H1 (cell line): ENCODE measurements at regions not wholly inside any gene's neighbourhood (a gene's known extent, or its start where the extent isn't known, plus 50 kb on each side); places are given as distances from the start of the nearest gene placed in this dataset.

ENCODE experiments used
- CTCF ChIA-PET: fragments of 300-600 bp; sonication (Branson Sonifier 250); formaldehyde crosslinking; loops from one replicate; lab custom pipeline; 2021; ENCODE audit not compliant: partially characterized antibody; lab: Charles Lee
- POLR2A ChIA-PET: fragments of 300-600 bp; sonication (Branson Sonifier 250); formaldehyde crosslinking; loops from one replicate; lab custom pipeline; 2021; ENCODE audit warnings: inconsistent platforms; ENCODE audit not compliant: partially characterized antibody; lab: Charles Lee
- DNase-seq, 2 experiments: peaks; one replicate each; pipeline versions ENCODE4 v3.0.0 to v3.0.0-alpha.2; 2010 to 2022; ENCODE audit warnings: low spot score in 2 of 2, low read depth in 1 of 2, mixed read lengths in 1 of 2
- FAIRE-seq: peaks from 2 replicates; lab custom pipeline; 2011; peaks lifted over from hg19 to GRCh38; lab: Jason Lieb, UNC
- H2AFZ ChIP-seq: 2 replicates; pipeline ENCODE4 v1.8.1; 2012; ENCODE audit warnings: low read length, inconsistent platforms
- H2AK5ac ChIP-seq: 2 replicates; pipeline ENCODE4 v1.6.1; 2013; ENCODE audit warnings: low read depth, low read length
- H2BK120ac ChIP-seq: replicated peaks from 2 replicates; pipeline ENCODE3; 2013; ENCODE audit warnings: low read depth, low read length, inconsistent platforms
- H2BK12ac ChIP-seq: 2 replicates; pipeline ENCODE4 v1.6.1; 2013; ENCODE audit warnings: low read depth, low read length
- H2BK15ac ChIP-seq: 2 replicates; pipeline ENCODE4 v1.6.1; 2013; ENCODE audit warnings: low read length
- H2BK20ac ChIP-seq: 2 replicates; pipeline ENCODE4 v1.6.1; 2013; ENCODE audit warnings: low read length
- H2BK5ac ChIP-seq: 2 replicates; pipeline ENCODE4 v1.6.1; 2013; ENCODE audit warnings: low read depth, low read length
- H3K14ac ChIP-seq: 2 replicates; pipeline ENCODE4 v1.6.1; 2013; ENCODE audit warnings: inconsistent platforms; ENCODE audit not compliant: insufficient read length
- H3K18ac ChIP-seq: 2 replicates; pipeline ENCODE4 v1.6.1; 2013; ENCODE audit warnings: low read length; ENCODE audit errors: extremely low read depth
- H3K23ac ChIP-seq: 2 replicates; pipeline ENCODE4 v1.6.1; 2013; ENCODE audit warnings: inconsistent platforms; ENCODE audit not compliant: insufficient read length
- H3K23me2 ChIP-seq: 2 replicates; pipeline ENCODE4 v1.6.1; 2013; ENCODE audit warnings: low read depth, low read length
- H3K27ac ChIP-seq: 2 replicates; pipeline ENCODE4 v1.6.1; 2011; ENCODE audit warnings: low read depth, low read length, inconsistent platforms
- H3K27me3 ChIP-seq, 4 experiments: replicated peaks in 1 of 4; 1 replicate in 1 of 4; 2 replicates in 3 of 4; pipeline versions ENCODE4 v1.6.1 to v1.8.1; 2011 to 2013; ENCODE audit warnings: low read length in 3 of 4, mild to moderate bottlenecking in 3 of 4, inconsistent platforms in 2 of 4, mixed read lengths in 2 of 4, moderate library complexity in 1 of 4; ENCODE audit not compliant: control insufficient read depth in 3 of 4, insufficient read depth in 3 of 4; ENCODE audit errors: extremely low read depth in 1 of 4
- H3K36me3 ChIP-seq, 4 experiments: 2 replicates each; pipeline versions ENCODE4 v1.6.1 to v1.8.1; 2011 to 2013; ENCODE audit warnings: mild to moderate bottlenecking in 4 of 4, low read length in 3 of 4, moderate library complexity in 2 of 4, control low read depth in 1 of 4, inconsistent platforms in 1 of 4; ENCODE audit not compliant: insufficient read depth in 4 of 4, control insufficient read depth in 2 of 4
- H3K4ac ChIP-seq: replicated peaks from 2 replicates; pipeline ENCODE3; 2013; ENCODE audit warnings: low read length, low read depth, mixed read lengths, inconsistent platforms; ENCODE audit not compliant: insufficient read length
- H3K4me1 ChIP-seq, 4 experiments: replicated peaks in 1 of 4; 1 replicate in 1 of 4; 2 replicates in 3 of 4; pipeline versions ENCODE4 v1.6.1 to v1.8.1; 2011 to 2013; ENCODE audit warnings: low read length in 3 of 4, inconsistent platforms in 2 of 4, mixed read lengths in 1 of 4; ENCODE audit not compliant: insufficient read depth in 4 of 4, control insufficient read depth in 3 of 4
- H3K4me2 ChIP-seq, 2 experiments: 2 replicates each; pipeline versions ENCODE4 v1.6.1 to v1.8.1; 2011 to 2013; ENCODE audit warnings: low read depth in 2 of 2, low read length in 2 of 2, control low read depth in 1 of 2, inconsistent platforms in 1 of 2, mild to moderate bottlenecking in 1 of 2; ENCODE audit not compliant: insufficient read depth in 1 of 2
- H3K4me3 ChIP-seq, 4 experiments: fragments of 200-600, 300-600 bp in 1 of 4; sonication (generic), shearing (Covaris generic), sonication (Bioruptor Twin) in 1 of 4; 2 replicates each; pipeline versions ENCODE4 v1.5.1 to v1.8.1; 2011 to 2016; ENCODE audit warnings: low read length in 4 of 4, low read depth in 3 of 4, control low read depth in 2 of 4, inconsistent platforms in 2 of 4, mild to moderate bottlenecking in 2 of 4, mixed read lengths in 1 of 4, moderate library complexity in 1 of 4; ENCODE audit not compliant: insufficient read depth in 2 of 4; ENCODE audit errors: extremely low read depth in 1 of 4
- H3K56ac ChIP-seq: replicated peaks from 2 replicates; pipeline ENCODE3; 2013; ENCODE audit warnings: low read depth, mild to moderate bottlenecking, mixed read lengths, low read length, inconsistent platforms; ENCODE audit not compliant: insufficient read length
- H3K79me1 ChIP-seq: 2 replicates; pipeline ENCODE4 v1.6.1; 2013; ENCODE audit warnings: low read depth, low read length, control low read depth
- H3K79me2 ChIP-seq, 2 experiments: 2 replicates each; pipeline versions ENCODE4 v1.6.1 to v1.8.1; 2012 to 2013; ENCODE audit warnings: low read length in 2 of 2, mild to moderate bottlenecking in 2 of 2, inconsistent platforms in 1 of 2; ENCODE audit not compliant: insufficient read depth in 2 of 2, control insufficient read depth in 1 of 2
- H3K9ac ChIP-seq, 4 experiments: replicated peaks in 1 of 4; 1 replicate in 1 of 4; 2 replicates in 3 of 4; pipeline versions ENCODE4 v1.6.1 to v1.8.1; 2011 to 2013; ENCODE audit warnings: low read depth in 3 of 4, low read length in 3 of 4, control low read depth in 2 of 4, mild to moderate bottlenecking in 2 of 4, moderate library complexity in 2 of 4, inconsistent platforms in 1 of 4; ENCODE audit errors: extremely low read depth in 1 of 4
- H3K9me3 ChIP-seq, 2 experiments: 2 replicates each; pipeline versions ENCODE4 v1.6.1 to v1.8.1; 2012 to 2013; ENCODE audit warnings: mild to moderate bottlenecking in 2 of 2, moderate library complexity in 2 of 2, control low read depth in 1 of 2, inconsistent platforms in 1 of 2, low read depth in 1 of 2, low read length in 1 of 2, mixed read lengths in 1 of 2; ENCODE audit not compliant: insufficient read depth in 2 of 2
- H4K20me1 ChIP-seq, 2 experiments: replicated peaks in 1 of 2; 2 replicates each; pipeline versions ENCODE3 to v1.8.1; 2011 to 2013; ENCODE audit warnings: inconsistent platforms in 2 of 2, low read length in 2 of 2, mild to moderate bottlenecking in 1 of 2; ENCODE audit not compliant: insufficient read depth in 2 of 2, control insufficient read depth in 1 of 2
- H4K5ac ChIP-seq: 2 replicates; pipeline ENCODE4 v1.6.1; 2013; ENCODE audit warnings: low read length, low read depth, mixed read lengths, inconsistent platforms; ENCODE audit not compliant: insufficient read length
- H4K8ac ChIP-seq: 2 replicates; pipeline ENCODE4 v1.8.0; 2013; ENCODE audit warnings: mild to moderate bottlenecking, moderate library complexity, low read length, inconsistent platforms; ENCODE audit not compliant: insufficient read depth; ENCODE audit errors: extremely low read depth
- H4K91ac ChIP-seq: replicated peaks from 2 replicates; pipeline ENCODE3; 2013; ENCODE audit warnings: low read length, mixed read lengths, inconsistent platforms; ENCODE audit not compliant: insufficient read length
- CBX5 ChIP-seq: fragments of 300-800, 300-1000 bp; sonication (generic); IDR thresholded peaks from 2 replicates; pipeline ENCODE4 v1.7.1; 2016; ENCODE audit warnings: antibody characterized with exemption, low read length, low read depth
- CBX8 ChIP-seq: fragments of 300-800, 300-1000 bp; sonication (generic); IDR thresholded peaks from 2 replicates; pipeline ENCODE4 v1.7.1; 2016; ENCODE audit warnings: low read depth, low read length, borderline replicate concordance
- CTCF ChIP-seq, 3 experiments: IDR thresholded peaks; 1 replicate in 2 of 3; 2 replicates in 1 of 3; pipeline versions ENCODE4 v1.5.1 to v1.6.1; 2011; ENCODE audit warnings: low read length in 3 of 3, mild to moderate bottlenecking in 3 of 3, inconsistent platforms in 2 of 3, low read depth in 1 of 3, moderate library complexity in 1 of 3; ENCODE audit not compliant: insufficient read depth in 1 of 3; ENCODE audit errors: control extremely low read depth in 1 of 3
- RAD21 ChIP-seq, 2 experiments: IDR thresholded peaks in 1 of 2; conservative IDR thresholded peaks in 1 of 2; 2 replicates each; pipeline ENCODE4 v1.6.1; 2011; ENCODE audit warnings: low read depth in 2 of 2, low read length in 2 of 2, improper control_type of control experiment in 1 of 2, inconsistent platforms in 1 of 2, mild to moderate bottlenecking in 1 of 2, moderate library complexity in 1 of 2
- RFX5 ChIP-seq: IDR thresholded peaks from 2 replicates; pipeline ENCODE4 v1.6.1; 2011; ENCODE audit warnings: low read depth, low read length, improper control_type of control experiment, borderline replicate concordance
- SP1 ChIP-seq: IDR thresholded peaks from 2 replicates; pipeline ENCODE4 v1.6.1; 2011; ENCODE audit warnings: low read depth, low read length
- SUZ12 ChIP-seq: fragments of 200-600 bp; sonication (generic); IDR thresholded peaks from 2 replicates; pipeline ENCODE4 v1.6.1; 2012; ENCODE audit warnings: mild to moderate bottlenecking, inconsistent platforms, low read length, moderate library complexity, mixed read lengths
- WGBS, 2 experiments: shearing (Covaris generic) in 1 of 2; methylation state at CpG; one replicate each; pipeline versions ENCODE4 v1.1.6 to v1.1.7; 2013 to 2015; ENCODE audit warnings: low lambda C conversion rate in 2 of 2, mixed read lengths in 2 of 2, inconsistent platforms in 1 of 2, low coverage in 1 of 2, missing lambda C conversion rate in 1 of 2; ENCODE audit not compliant: insufficient replicate concordance in 2 of 2, insufficient coverage in 1 of 2, insufficient read length in 1 of 2; ENCODE audit errors: extremely low coverage in 1 of 2, missing lambda C conversion rate in 1 of 2; 5-methylcytosine and 5-hydroxymethylcytosine counted together

- Histone ChIP-seq H3K4me2 (no peak overlapping the region), H2AK5ac (no peak overlapping the region), H4K20me1 (no peaks in the 10 kb centered on the region), H3K4me3 (no peak overlapping the region), H2BK5ac (no peak overlapping the region), H3K18ac (no peak overlapping the region), H3K56ac (no peak overlapping the region), H4K8ac (no peak overlapping the region), H3K14ac (no peak overlapping the region), H4K5ac (no peak overlapping the region), H2BK12ac (no peak overlapping the region), H2BK15ac (no peak overlapping the region), H3K36me3 (no peaks in the 10 kb centered on the region), H3K79me2 (no peaks in the 10 kb centered on the region), H3K27me3 (no peaks in the 10 kb centered on the region), H3K4ac (no peak overlapping the region), H3K9me3 (no peaks in the 10 kb centered on the region), H3K79me1 (no peaks in the 10 kb centered on the region), H2BK20ac (no peak overlapping the region), H4K91ac (no peak overlapping the region), H2AFZ (no peak overlapping the region), H2BK120ac (no peak overlapping the region), H3K9ac (no peak overlapping the region), H3K23ac (no peak overlapping the region), H3K4me1 (no peaks in the 10 kb centered on the region), H3K23me2 (no peaks in the 10 kb centered on the region), H3K27ac (no peak overlapping the region)
- ChIA-PET CTCF (no interaction called here), POLR2A (no interaction called here)
- TF ChIP-seq CBX5 (no peak), RFX5 (no peak), RAD21 (IDR thresholded peaks at IDR 0.05 in 1 of 2, conservative IDR thresholded peaks at IDR 0.05 in 1 of 2; ENCODE audit: low read depth in 2 of 2, low read length in 2 of 2) (no peak), CTCF (IDR thresholded peaks at IDR 0.05; ENCODE audit: control extremely low read depth in 1 of 3, insufficient read depth in 1 of 3, low read depth in 1 of 3, low read length in 3 of 3) (no peak), SP1 (no peak), CBX8 (no peak), SUZ12 (no peak)
- 92% methylated on average over 2 of the region's 2 CpGs; no CpG with 5 or more reads in 1 of the 2 experiments for WGBS, 2 experiments
- FAIRE-seq (no peak), DNase-seq (no peak)
These were observed 82.6 kb upstream of the SLC38A4 start for GRCh38 chr12:46908236-46908935.
